ENCODE measurements at regions not wholly inside any gene's neighbourhood (a gene's known extent, or its start where the extent isn't known, plus 50 kb on each side); places are given as distances from the start of the nearest gene placed in this dataset.
"Not testable (repeated sequence)": the region's sequence is repeated elsewhere in the genome, so short reads cannot be mapped to it uniquely, and the experiment has no call there.

GRCh38 chr5:40353442-40353841, 326.3 kb upstream of the PTGER4 start:
- DNase-seq (ENCODE audit: low read depth) = no peak

DNA sequence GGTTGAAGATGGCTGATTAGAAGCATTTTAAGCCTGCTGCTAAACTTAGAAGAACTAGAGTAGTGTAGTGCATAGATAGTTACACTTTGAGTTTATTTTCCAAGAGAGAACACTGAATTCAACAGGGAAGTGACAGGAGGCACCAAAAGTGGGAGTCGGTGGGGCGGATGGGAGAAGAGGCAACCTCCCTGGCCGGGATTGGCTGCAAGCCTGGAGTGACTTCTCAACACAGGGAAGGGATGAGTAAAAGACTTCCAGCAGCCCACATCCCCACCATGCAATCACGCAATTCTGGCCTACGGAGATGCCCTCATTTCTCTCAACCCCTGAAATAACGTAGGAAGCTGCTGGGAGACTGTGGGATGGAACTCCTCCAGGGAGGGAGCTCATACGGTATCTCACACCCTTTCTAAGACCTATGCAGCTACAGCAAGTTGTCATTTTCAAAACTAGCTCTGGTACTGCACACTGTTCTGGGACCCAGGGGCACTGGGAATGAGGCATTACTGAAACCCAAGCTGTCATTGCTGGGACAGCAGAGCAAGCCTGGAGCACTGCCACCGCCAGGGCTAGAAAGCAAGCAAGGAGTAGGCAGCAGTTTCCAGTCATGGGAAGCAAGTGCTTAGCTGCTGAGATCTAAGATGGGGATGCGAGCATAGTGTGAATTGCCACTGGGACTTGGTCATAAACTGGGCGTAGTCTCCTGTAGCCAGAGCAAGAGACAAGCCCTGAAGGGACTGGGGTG, 331.6 kb upstream of the PTGER4 start:
- DNase-seq (ENCODE audit: low read depth) = no peak

GRCh38 chr5:40346901-40347300, 332.8 kb upstream of the PTGER4 start:
- DNase-seq (ENCODE audit: low read depth) = no peak

DNA sequence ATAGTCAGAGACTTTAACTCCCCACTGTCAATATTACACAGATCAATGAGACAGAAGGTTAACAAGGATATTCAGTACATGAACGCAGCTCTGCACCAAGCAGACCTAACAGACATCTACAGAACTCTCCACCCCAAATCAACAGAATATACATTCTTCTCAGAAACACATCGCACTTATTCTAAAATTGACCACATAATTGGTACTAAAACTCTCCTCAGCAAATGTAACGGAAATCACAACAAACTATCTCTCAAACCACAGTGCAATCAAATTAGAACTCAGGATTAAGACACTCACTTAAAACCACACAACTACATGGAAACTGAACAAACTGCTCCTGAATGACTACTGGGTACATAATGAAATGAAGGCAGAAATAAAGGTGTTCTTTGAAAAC, 341.3 kb upstream of the PTGER4 start:
- DNase-seq (ENCODE audit: low read depth) = not testable (repeated sequence)

- DNase-seq (ENCODE audit: low read depth) = no peak
These were observed 345.5 kb upstream of the PTGER4 start for GRCh38 chr5:40334242-40334635.

DNA sequence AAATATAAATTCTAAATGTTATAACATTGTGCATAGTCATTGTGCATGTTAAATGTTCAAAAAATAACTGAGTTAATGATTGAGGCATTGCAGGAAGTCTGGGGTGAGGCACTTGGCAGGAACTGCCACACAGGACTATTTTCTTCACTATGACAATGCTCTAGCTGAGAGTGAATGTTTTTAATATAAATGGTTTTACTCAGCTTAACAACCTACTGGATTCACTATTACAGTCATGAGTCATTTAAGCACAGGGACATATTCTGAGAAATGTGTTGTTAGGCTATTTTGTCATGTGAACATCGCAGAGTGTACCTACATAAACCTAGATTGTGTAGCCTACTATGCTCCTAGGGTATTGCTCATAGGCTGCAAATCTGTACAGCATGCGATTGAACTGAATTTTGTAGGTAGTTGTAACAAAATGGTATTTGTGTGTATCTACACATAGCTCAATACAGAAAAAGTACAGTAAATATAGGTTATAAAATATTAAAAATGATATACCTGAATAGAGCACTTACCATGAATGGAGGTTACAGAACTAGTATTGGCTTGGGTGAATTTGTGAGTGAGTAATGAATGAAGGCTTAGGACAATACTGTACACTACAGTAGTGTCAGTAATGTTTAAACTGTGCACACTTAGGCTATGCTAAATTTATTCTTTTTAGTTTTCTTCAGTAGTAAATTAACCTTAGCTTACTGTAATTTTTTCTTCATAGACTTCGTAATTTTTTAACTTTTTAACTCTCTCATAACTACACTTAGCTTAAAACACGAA, 346.1 kb upstream of the PTGER4 start:
- no peak for DNase-seq (ENCODE audit: low read depth)

DNA sequence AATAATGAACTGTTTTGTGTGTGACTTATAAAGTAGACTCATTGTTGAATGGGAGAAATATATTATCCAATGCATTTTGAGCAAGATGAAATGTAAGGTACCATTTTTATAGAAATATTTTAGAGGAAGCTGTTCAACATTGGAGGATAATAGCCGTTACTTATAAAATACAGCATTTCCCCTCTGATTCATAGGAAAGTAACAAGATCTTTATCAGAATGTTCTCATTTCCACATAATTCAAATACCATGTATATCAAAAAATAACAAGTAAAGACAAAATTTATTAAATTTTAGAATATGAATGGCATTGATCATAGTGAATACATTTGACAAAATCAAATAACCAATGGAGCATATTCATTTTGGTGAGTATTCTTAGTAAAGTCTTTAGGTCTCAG, 346.7 kb upstream of the PTGER4 start:
- DNase-seq (ENCODE audit: low read depth) = no peak

GRCh38 chr5:40331616-40332015, 348.1 kb upstream of the PTGER4 start:
- DNase-seq (ENCODE audit: low read depth) = no peak

GRCh38 chr5:40321514-40321913, 358.2 kb upstream of the PTGER4 start:
- DNase-seq (ENCODE audit: low read depth) = no peak

DNA sequence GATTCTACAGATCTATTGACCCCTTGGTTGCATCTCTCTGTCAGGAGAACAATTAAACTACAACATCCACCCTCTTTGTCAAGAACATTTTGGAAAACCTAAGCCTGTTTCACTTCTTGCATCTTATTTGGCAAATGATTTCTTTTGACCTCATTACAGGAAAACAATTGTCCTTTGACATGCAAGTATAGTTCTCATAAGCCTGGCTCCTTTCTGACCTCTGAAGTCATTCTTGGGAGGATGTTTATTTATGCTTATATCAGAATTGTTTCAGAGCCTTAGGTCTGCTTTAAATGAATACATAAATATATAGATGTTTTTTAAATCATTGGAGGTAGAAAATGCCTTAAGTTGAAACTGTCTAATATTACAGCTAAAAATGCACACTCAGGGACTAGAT, 361.3 kb upstream of the PTGER4 start:
- DNase-seq (ENCODE audit: low read depth) = no peak

DNA sequence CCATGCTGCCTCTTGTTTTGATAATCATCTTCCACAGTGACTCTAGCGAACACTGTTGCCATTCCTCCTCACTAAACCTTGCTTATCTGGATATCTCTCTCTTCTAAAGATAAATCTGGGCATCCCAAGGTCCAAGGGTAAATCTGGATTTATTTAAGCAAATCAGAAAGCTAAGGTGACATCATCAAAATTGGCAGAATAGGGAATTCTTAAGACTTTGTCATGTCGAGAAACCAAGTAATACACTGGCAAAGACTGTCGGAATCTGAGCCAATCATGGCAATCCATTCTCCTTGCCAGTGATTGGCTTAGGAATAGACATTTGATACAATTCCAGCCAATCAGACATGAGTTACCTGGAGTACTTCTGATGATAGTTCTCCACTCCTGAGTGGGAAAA, 362.7 kb upstream of the PTGER4 start:
- no peak for DNase-seq (ENCODE audit: low read depth)

- DNase-seq (ENCODE audit: low read depth) = no peak
These were observed 364.6 kb upstream of the PTGER4 start for GRCh38 chr5:40315126-40315525.

- no peak for DNase-seq (ENCODE audit: low read depth)
These were observed 365.4 kb upstream of the PTGER4 start for GRCh38 chr5:40314275-40314674.

GRCh38 chr5:40312205-40312604, 367.5 kb upstream of the PTGER4 start:
- DNase-seq (ENCODE audit: low read depth) = no peak

DNA sequence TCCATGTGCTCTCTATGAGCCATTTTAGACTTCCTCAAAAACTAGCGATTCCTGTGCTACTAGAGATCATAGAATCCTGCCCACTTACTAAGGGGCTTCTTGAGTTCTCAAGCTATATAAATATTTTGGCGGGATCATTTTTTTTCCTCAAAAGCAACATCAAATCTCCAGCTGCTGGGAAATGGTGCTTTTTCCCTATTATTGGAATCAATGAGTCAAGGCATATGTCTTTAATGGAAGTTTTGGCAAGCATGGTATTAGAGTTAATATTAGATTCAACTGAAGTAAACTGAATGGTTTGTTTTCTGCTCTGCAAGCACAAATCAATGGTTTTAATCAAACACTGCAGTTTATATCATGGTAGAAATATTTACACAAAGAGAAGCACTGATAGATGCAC, 369.9 kb upstream of the PTGER4 start:
- no peak for DNase-seq (ENCODE audit: low read depth)

DNA sequence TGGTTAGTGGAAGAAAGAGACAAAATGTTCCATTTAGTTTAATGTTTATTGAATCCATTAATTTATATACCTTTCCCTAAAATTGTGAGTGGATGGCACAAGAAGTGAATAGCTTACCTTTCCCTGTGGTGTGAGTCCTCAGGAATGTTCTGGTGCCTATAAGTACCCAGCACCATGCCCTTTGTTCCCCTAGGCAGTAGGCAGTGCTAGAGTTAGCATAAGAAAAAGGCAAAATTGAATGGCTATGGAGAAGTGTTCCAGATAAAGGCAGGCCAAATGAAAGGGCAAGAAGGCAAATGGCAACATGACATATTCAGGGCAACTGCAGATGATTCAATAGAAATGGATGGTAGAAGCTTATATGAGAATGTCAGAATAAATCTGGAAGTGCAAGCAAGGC, 370.8 kb upstream of the PTGER4 start:
- DNase-seq (ENCODE audit: low read depth) = no peak

DNA sequence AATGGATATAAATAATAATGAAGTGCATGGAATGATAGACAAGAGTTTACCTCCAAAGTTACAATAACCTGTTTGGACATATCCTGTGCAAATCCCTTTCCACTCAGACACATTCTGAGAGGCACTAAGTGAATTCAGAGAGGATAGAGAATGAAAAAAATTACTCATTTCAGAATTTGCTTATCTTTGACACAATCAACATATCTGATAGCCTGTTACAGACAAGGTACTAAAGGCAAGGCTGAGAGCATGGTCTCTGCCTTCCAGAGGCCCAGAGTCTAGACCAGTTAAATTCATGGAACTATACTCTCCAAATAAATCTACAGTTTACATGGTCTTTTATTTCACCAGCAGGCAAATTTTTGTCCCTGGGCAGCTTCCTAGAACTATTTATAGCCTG, 371.8 kb upstream of the PTGER4 start:
- no peak for DNase-seq (ENCODE audit: low read depth)

GRCh38 chr5:40306869-40307487, 372.7 kb upstream of the PTGER4 start:
- no peak for DNase-seq (ENCODE audit: low read depth)

DNA sequence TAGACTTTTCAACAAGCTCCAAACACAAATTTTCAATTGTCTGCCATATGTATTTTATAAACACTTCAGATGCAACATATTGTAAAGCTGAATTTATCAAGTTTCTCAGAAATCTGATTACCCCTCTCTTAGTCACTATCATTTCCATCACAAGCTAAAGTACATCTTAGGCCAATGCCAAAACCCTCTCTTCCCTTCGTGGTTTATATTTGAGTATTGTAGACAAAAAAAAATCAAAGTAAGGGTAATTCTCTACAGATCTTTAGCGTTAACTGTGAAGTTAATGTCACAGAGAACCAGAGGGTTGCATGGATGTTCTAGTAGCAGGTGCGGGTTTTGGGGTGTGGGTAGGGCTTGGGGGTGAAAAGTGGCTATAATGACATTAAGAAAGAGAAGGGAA, 387.7 kb upstream of the PTGER4 start:
- no peak for DNase-seq (ENCODE audit: low read depth)

DNA sequence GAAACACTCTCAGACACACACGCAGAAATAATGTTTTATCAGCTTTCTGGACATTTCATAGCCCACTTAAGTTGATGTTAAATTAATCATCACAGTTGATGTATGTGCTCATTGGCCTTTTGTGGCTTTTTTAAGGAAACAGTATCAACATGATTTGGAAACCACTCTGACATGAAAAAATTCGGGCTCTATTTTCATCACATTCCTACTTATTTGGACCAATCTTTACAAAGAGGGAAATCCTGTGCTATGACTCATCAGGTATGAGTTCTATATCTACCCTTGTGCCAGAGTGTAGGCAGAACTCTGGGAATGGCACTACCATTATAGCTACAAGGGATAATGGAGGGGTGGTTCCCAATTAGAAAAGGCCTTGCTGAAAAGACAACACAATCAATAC, 388.4 kb upstream of the PTGER4 start:
- DNase-seq (ENCODE audit: low read depth) = no peak

DNA sequence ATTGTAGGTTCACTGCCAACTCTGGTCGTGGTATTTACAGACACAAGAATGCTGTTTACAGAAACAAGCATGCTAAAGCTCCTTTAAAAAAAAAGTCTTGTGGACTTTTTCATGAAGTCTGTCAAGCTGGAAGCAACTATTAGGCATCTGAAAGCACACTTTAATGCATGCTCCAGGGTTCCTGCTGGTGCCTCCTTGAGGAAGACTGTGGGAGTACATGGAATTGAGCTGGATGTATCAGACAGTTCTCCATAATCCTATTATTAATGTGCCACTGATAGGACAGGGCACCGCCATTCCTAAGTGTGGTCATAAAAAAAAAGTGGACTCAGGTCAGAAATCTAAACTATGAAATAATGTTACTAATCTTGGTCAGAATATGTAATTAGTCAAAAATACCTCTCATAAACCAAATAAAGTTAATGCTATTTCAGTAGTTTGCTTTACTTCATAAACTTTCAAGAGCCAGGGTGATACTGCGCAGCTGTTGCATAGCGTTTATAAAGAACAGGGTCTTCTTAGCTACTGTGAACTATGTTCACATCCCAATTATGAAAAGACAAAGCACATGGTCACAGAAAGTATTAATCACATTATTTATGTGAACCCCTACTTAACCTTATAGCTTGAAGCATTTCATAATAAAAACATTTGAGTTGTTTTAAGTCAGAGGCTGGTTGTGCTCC, 390.8 kb upstream of the PTGER4 start:
- DNase-seq (ENCODE audit: low read depth) = no peak

- DNase-seq (ENCODE audit: low read depth) = no peak
These were observed 394.9 kb upstream of the PTGER4 start for GRCh38 chr5:40284863-40285262.

DNA sequence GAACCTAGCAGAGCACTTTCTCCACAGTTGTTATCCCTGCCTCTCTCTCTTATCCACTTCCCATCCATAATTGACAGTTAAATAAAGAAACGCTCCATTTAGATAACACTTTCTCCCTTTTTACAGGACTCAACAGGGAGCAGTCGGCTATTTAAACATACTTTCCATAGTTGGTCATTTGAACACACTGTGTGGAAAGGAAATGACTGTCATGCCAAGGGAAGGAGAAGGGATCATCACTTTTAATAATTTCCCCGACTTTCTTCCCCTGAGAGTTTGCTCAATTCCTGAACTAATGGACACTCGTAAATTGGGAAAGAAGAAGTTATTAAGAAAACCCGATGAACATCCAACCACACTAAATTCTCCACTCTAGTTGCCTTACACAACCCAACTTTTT, 400.8 kb upstream of the PTGER4 start:
- no peak for DNase-seq (ENCODE audit: low read depth)

Measured in CMK (cell line).